HepG2 (cell line): ENCODE measurements at regions not wholly inside any gene's neighbourhood (a gene's known extent, or its start where the extent isn't known, plus 50 kb on each side); places are given as distances from the start of the nearest gene placed in this dataset.

ENCODE experiments used
- ATAC-seq: fragments of 200-7000 bp; cut with Tn5 transposase; 3 replicates; pipeline ENCODE4 v1.9.1; 2020; ENCODE audit warnings: mild to moderate bottlenecking, moderate library complexity
- BruUV-seq: library from RNA; stranded (reverse); fragments of 400-500 nt; replicated peaks from 2 replicates; lab custom pipeline; 2021; lab: Mats Ljungman, UMichigan
- CTCF ChIA-PET: fragments of 300-600 bp; formaldehyde crosslinking; extraction: SDS; loops from one replicate; lab custom pipeline; 2021; ENCODE audit warnings: low total read pairs, inconsistent platforms, low intra/inter-chr PET ratio; lab: Yijun Ruan, JAX
- POLR2A ChIA-PET: fragments of 350-600 bp; sonication (Branson Sonifier 250); formaldehyde crosslinking; loops from one replicate; lab custom pipeline; 2020; ENCODE audit warnings: antibody characterized with exemption, inconsistent platforms; lab: Yijun Ruan, JAX
- DNase-seq: peaks from one replicate; pipeline ENCODE4 v3.0.0-alpha.2; 2015; ENCODE audit warnings: low spot score
- FAIRE-seq: peaks from 3 replicates; lab custom pipeline; 2011; peaks lifted over from hg19 to GRCh38; lab: Jason Lieb, UNC
- H2AFZ ChIP-seq: one replicate; pipeline ENCODE4 v1.6.1; 2011; ENCODE audit warnings: low read length, inconsistent platforms
- H3K27ac ChIP-seq: fragments of 300-600 bp; 3 replicates; pipeline ENCODE4 v1.8.0; 2011; ENCODE audit warnings: mixed run types, mild to moderate bottlenecking, mixed read lengths, low read length, inconsistent platforms; ENCODE audit not compliant: insufficient read depth; ENCODE audit errors: extremely low read length
- H3K27me3 ChIP-seq, 2 experiments: fragments of 200-600 bp in 1 of 2; 2 replicates in 1 of 2; 3 replicates in 1 of 2; pipeline versions ENCODE4 v1.6.0 to v1.8.0; 2011; ENCODE audit warnings: low read length in 2 of 2, mild to moderate bottlenecking in 2 of 2, moderate library complexity in 2 of 2, inconsistent platforms in 1 of 2; ENCODE audit not compliant: insufficient read depth in 2 of 2, control insufficient read depth in 1 of 2
- H3K36me3 ChIP-seq, 2 experiments: fragments of 200-600 bp in 1 of 2; replicated peaks in 1 of 2; 2 replicates in 1 of 2; 3 replicates in 1 of 2; pipeline versions ENCODE4 v1.5.1 to v1.8.0; 2011; ENCODE audit warnings: low read length in 2 of 2, inconsistent platforms in 1 of 2; ENCODE audit not compliant: insufficient read depth in 2 of 2, control insufficient read depth in 1 of 2
- H3K4me1 ChIP-seq: 2 replicates; pipeline ENCODE4 v1.5.1; 2012; ENCODE audit warnings: low read length, inconsistent platforms; ENCODE audit not compliant: insufficient read depth
- H3K4me2 ChIP-seq: 2 replicates; pipeline ENCODE4 v1.6.0; 2011; ENCODE audit warnings: low read depth, low read length, inconsistent platforms
- H3K4me3 ChIP-seq, 3 experiments: fragments of 200-600 bp in 1 of 3; sonication (generic), shearing (Covaris generic) in 1 of 3; replicated peaks in 1 of 3; 2 replicates each; pipeline ENCODE4 v1.5.1; 2011 to 2016; ENCODE audit warnings: low read length in 3 of 3, inconsistent platforms in 2 of 3, low read depth in 2 of 3, mild to moderate bottlenecking in 2 of 3, control low read depth in 1 of 3, mixed read lengths in 1 of 3; ENCODE audit not compliant: insufficient read depth in 1 of 3
- H3K79me2 ChIP-seq: one replicate; pipeline ENCODE4 v1.6.1; 2011; ENCODE audit warnings: low read length, inconsistent platforms; ENCODE audit not compliant: insufficient read depth
- H3K9ac ChIP-seq: 2 replicates; pipeline ENCODE4 v1.6.0; 2011; ENCODE audit warnings: mild to moderate bottlenecking, low read depth, low read length, inconsistent platforms; ENCODE audit not compliant: insufficient read depth
- H3K9me3 ChIP-seq: 2 replicates; pipeline ENCODE4 v1.5.1; 2012; ENCODE audit warnings: mild to moderate bottlenecking, low read length
- H4K20me1 ChIP-seq: 2 replicates; pipeline ENCODE4 v1.6.0; 2011; ENCODE audit warnings: inconsistent platforms, mild to moderate bottlenecking, low read length, moderate library complexity; ENCODE audit not compliant: insufficient read depth
- HMGXB3 ChIP-seq: sonication (generic); formaldehyde crosslinking; IDR thresholded peaks from 2 replicates; pipeline ENCODE4 v1.4.0; 2020; ENCODE audit warnings: missing genetic modification reagents, borderline replicate concordance
- JDP2 ChIP-seq: sonication (generic); formaldehyde crosslinking; IDR thresholded peaks from 2 replicates; pipeline ENCODE4 v1.8.1; 2022; ENCODE audit warnings: missing genetic modification reagents, borderline replicate concordance
- KLF16 ChIP-seq, 2 experiments: sonication (generic) in 1 of 2; formaldehyde crosslinking in 1 of 2; IDR thresholded peaks; 2 replicates each; pipeline versions ENCODE4 v1.6.1 to v1.8.0; 2016 to 2023; ENCODE audit warnings: missing genetic modification reagents in 2 of 2, missing compliant biosample characterization in 1 of 2
- MAFF ChIP-seq: IDR thresholded peaks from 2 replicates; pipeline ENCODE4 v1.6.1; 2011; ENCODE audit warnings: low read depth, low read length, improper control_type of control experiment
- MAFK ChIP-seq, 2 experiments: IDR thresholded peaks in 1 of 2; conservative IDR thresholded peaks in 1 of 2; 2 replicates each; pipeline ENCODE4 v1.6.1; 2011; ENCODE audit warnings: improper control_type of control experiment in 2 of 2, low read length in 2 of 2
- WGBS: methylation state at CpG from one replicate; pipeline ENCODE4 v1.1.6; 2017; ENCODE audit warnings: low lambda C conversion rate; 5-methylcytosine and 5-hydroxymethylcytosine counted together
- in situ Hi-C: cut with HindIII; loops from 2 replicates; pipeline ENCODE4 v1.10.0; 2017; ENCODE audit warnings: low pct_unique_long_range_greater_than_20kb; ENCODE audit not compliant: extremely low pct_ligation_motif_present
- intact Hi-C: fragments of 100-400 bp; cut with micrococcal nuclease; formaldehyde crosslinking; loops from one replicate; pipeline ENCODE4 v1.10.0; 2022; ENCODE audit not compliant: unreplicated experiment

DNA sequence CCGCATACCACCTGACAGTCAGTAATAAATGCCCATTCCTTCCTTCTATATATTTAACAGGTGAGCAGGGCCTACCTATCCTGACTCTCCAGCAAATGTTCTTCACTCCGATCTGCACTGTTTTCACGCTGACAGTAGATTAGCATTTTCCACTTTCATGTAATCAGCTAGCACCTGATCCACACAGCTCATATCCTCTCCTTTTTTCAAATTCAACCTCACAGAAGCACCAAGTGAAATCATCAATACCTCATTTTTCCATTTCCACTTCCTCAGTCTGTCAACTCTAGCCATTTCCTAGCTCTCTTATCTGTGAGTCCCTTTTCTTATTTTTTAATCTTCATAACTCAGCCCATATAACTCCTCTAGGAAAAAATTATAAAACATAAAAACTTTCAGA is 402.8 kb downstream of the ZEB2 start (continued):
- TF ChIP-seq HMGXB3: no peak
- TF ChIP-seq JDP2 (CRISPR knock-in tag): no peak
- TF ChIP-seq, all 625 proteins: peak for 0

- H3K27me3 ChIP-seq: no peaks in the 10 kb centered on the region
- no peaks in the 10 kb centered on the region for H3K79me2 ChIP-seq
- H3K9me3 ChIP-seq: no peaks in the 10 kb centered on the region
- TF ChIP-seq MAFF (peak; percentile 78), KLF16 (CRISPR knock-in tag; IDR thresholded peaks at IDR 0.05) (no peak), MAFK (conservative IDR thresholded peaks at IDR 0.05 in 1 of 2, IDR thresholded peaks at IDR 0.05 in 1 of 2; ENCODE audit: low read length in 2 of 2) (peak; percentile 74 to 89)
- TF ChIP-seq, all 625 proteins: peak for 2
- ChIA-PET CTCF (no interaction called here), POLR2A (no interaction called here)
- no peaks in the 10 kb centered on the region for H3K36me3 ChIP-seq
- DNase-seq (no peak), ATAC-seq (no peak), FAIRE-seq (no peak)
- in situ Hi-C loops: no loop called here
- intact Hi-C loops: no loop called here
- no peak overlapping the region for H3K4me2 ChIP-seq
- BruUV-seq: no TSS peak
- H4K20me1 ChIP-seq: no peaks in the 10 kb centered on the region
- no peak overlapping the region for H3K27ac ChIP-seq
- 38% methylated on average over 1 of the region's 1 CpG for WGBS
- no peak overlapping the region for H2AFZ ChIP-seq
- no peak overlapping the region for H3K4me3 ChIP-seq
- no peaks in the 10 kb centered on the region for H3K4me1 ChIP-seq
- no peak overlapping the region for H3K9ac ChIP-seq
These were observed 404.1 kb downstream of the ZEB2 start for GRCh38 chr2:144115739-144116291.
